SK-N-SH (cell line): ENCODE measurements at regions not wholly inside any gene's neighbourhood (a gene's known extent, or its start where the extent isn't known, plus 50 kb on each side); places are given as distances from the start of the nearest gene placed in this dataset.
A peak's percentile ranks its signal among the peaks of the same experiment; 100 is the strongest.

Experiments used
- CTCF ChIA-PET: fragments of 300-600, 350-600 bp; formaldehyde crosslinking; extraction: SDS; loops from one replicate; lab custom pipeline; 2021; lab: Yijun Ruan, JAX
- POLR2A ChIA-PET: fragments of 350-600 bp; sonication (Branson Sonifier 250); formaldehyde crosslinking; extraction: SDS; loops from one replicate; lab custom pipeline; 2020; ENCODE audit warnings: antibody characterized with exemption, inconsistent platforms; lab: Yijun Ruan, JAX
- DNase-seq: peaks from one replicate; pipeline ENCODE4 v3.0.0; 2012
- H2AFZ ChIP-seq: fragments of 200-600 bp; sonication (generic); 2 replicates; pipeline ENCODE4 v1.8.1; 2016; ENCODE audit warnings: antibody characterized with exemption, mild to moderate bottlenecking, low read depth
- H3F3A ChIP-seq: fragments of 200-600 bp; sonication (generic); replicated peaks from 2 replicates; pipeline ENCODE3; 2016; ENCODE audit warnings: antibody characterized with exemption, mild to moderate bottlenecking; ENCODE audit not compliant: insufficient read depth
- H3K27ac ChIP-seq, 2 experiments: fragments of 200-500 bp in 1 of 2; fragments of 200-600 bp in 1 of 2; sonication (Bioruptor generic) in 1 of 2; sonication (generic), shearing (Covaris generic) in 1 of 2; 2 replicates each; pipeline versions ENCODE4 v1.5.1 to v1.6.1; 2014 to 2016; ENCODE audit warnings: low read depth in 2 of 2, inconsistent platforms in 1 of 2, low read length in 1 of 2, mild to moderate bottlenecking in 1 of 2, mixed read lengths in 1 of 2
- H3K27me3 ChIP-seq: fragments of 200-600 bp; sonication (generic), shearing (Covaris generic); 2 replicates; pipeline ENCODE4 v1.6.1; 2016; ENCODE audit warnings: mixed run types; ENCODE audit not compliant: insufficient read depth
- H3K36me3 ChIP-seq, 2 experiments: fragments of 200-500 bp in 1 of 2; fragments of 200-600 bp in 1 of 2; sonication (Bioruptor generic) in 1 of 2; sonication (generic) in 1 of 2; replicated peaks in 1 of 2; 2 replicates each; pipeline versions ENCODE3 to v1.5.1; 2014 to 2016; ENCODE audit warnings: low read length in 1 of 2, mild to moderate bottlenecking in 1 of 2; ENCODE audit not compliant: insufficient read depth in 2 of 2, control insufficient read depth in 1 of 2
- H3K4me1 ChIP-seq, 2 experiments: fragments of 200-500 bp in 1 of 2; fragments of 200-600 bp in 1 of 2; sonication (Bioruptor generic) in 1 of 2; sonication (generic), shearing (Covaris generic) in 1 of 2; 2 replicates each; pipeline versions ENCODE4 v1.5.1 to v1.6.1; 2014 to 2016; ENCODE audit warnings: low read depth in 1 of 2, low read length in 1 of 2, mixed run types in 1 of 2; ENCODE audit not compliant: insufficient read depth in 2 of 2, control insufficient read depth in 1 of 2
- H3K4me2 ChIP-seq: fragments of 200-600 bp; sonication (generic), shearing (Covaris generic); 2 replicates; pipeline ENCODE4 v1.6.1; 2017; ENCODE audit warnings: mixed run types
- H3K4me3 ChIP-seq, 2 experiments: fragments of 200-500 bp in 1 of 2; fragments of 200-600 bp in 1 of 2; sonication (Bioruptor generic) in 1 of 2; sonication (generic), shearing (Covaris generic) in 1 of 2; 2 replicates each; pipeline versions ENCODE4 v1.5.1 to v1.8.1; 2014 to 2016; ENCODE audit warnings: low read depth in 2 of 2, inconsistent platforms in 1 of 2, low read length in 1 of 2, mild to moderate bottlenecking in 1 of 2, mixed read lengths in 1 of 2, moderate library complexity in 1 of 2
- H3K79me2 ChIP-seq: fragments of 200-600 bp; sonication (generic); 2 replicates; pipeline ENCODE4 v1.8.1; 2017; ENCODE audit warnings: mild to moderate bottlenecking; ENCODE audit not compliant: insufficient read depth
- H3K9ac ChIP-seq: fragments of 200-600 bp; sonication (generic); 2 replicates; pipeline ENCODE4 v1.6.1; 2017; ENCODE audit warnings: mixed run types
- H3K9me2 ChIP-seq: fragments of 200-600 bp; sonication (generic); 2 replicates; pipeline ENCODE4 v1.6.1; 2017; ENCODE audit warnings: mixed run types
- H3K9me3 ChIP-seq: fragments of 200-600 bp; sonication (generic); 2 replicates; pipeline ENCODE4 v1.6.1; 2017; ENCODE audit warnings: mixed run types, mild to moderate bottlenecking, moderate library complexity
- H4K20me1 ChIP-seq: fragments of 200-600 bp; sonication (generic); 2 replicates; pipeline ENCODE4 v1.6.1; 2017; ENCODE audit warnings: mild to moderate bottlenecking, mixed run types; ENCODE audit not compliant: insufficient read depth
- ELF1 ChIP-seq: IDR thresholded peaks from 2 replicates; pipeline ENCODE4 v1.4.0; 2012
- EP300 ChIP-seq, 2 experiments: IDR thresholded peaks; 2 replicates each; pipeline versions ENCODE4 v1.4.0 to v1.6.1; 2012; ENCODE audit warnings: borderline replicate concordance in 1 of 2, low read depth in 1 of 2, low read length in 1 of 2
- FOXM1 ChIP-seq: IDR thresholded peaks from 2 replicates; pipeline ENCODE4 v1.4.0; 2012; ENCODE audit warnings: low read depth, mild to moderate bottlenecking
- GABPA ChIP-seq: IDR thresholded peaks from 2 replicates; pipeline ENCODE4 v1.4.0; 2012; ENCODE audit warnings: low read depth, mild to moderate bottlenecking
- GATA2 ChIP-seq: sonication (generic); formaldehyde crosslinking; IDR thresholded peaks from 2 replicates; pipeline ENCODE4 v1.5.0; 2020; ENCODE audit warnings: mild to moderate bottlenecking, missing genetic modification reagents
- MEF2A ChIP-seq: IDR thresholded peaks from 2 replicates; pipeline ENCODE4 v1.4.0; 2012; ENCODE audit warnings: low read depth, borderline replicate concordance
- RAD21 ChIP-seq: IDR thresholded peaks from 2 replicates; pipeline ENCODE4 v1.6.1; 2012; ENCODE audit warnings: mild to moderate bottlenecking, low read length
- RCOR1 ChIP-seq: fragments of 150-350 bp; IDR thresholded peaks from 2 replicates; pipeline ENCODE4 v1.6.1; 2017; ENCODE audit warnings: antibody characterized with exemption, low read length
- RFX5 ChIP-seq: IDR thresholded peaks from 2 replicates; pipeline ENCODE4 v1.6.1; 2012; ENCODE audit warnings: mild to moderate bottlenecking, improper control_type of control experiment, low read length
- SIN3A ChIP-seq: IDR thresholded peaks from 2 replicates; pipeline ENCODE4 v1.6.1; 2012; ENCODE audit warnings: low read depth, mild to moderate bottlenecking, low read length, moderate library complexity, borderline replicate concordance
- SMC3 ChIP-seq: IDR thresholded peaks from 2 replicates; pipeline ENCODE4 v1.6.1; 2012; ENCODE audit warnings: low read depth, low read length, improper control_type of control experiment
- TCF12 ChIP-seq: IDR thresholded peaks from 2 replicates; pipeline ENCODE4 v1.4.0; 2012
- WGBS: methylation state at CpG from one replicate; pipeline ENCODE4 v1.1.6; 2017; ENCODE audit warnings: low lambda C conversion rate; 5-methylcytosine and 5-hydroxymethylcytosine counted together
- TF ChIP-seq, protein P1 (sequence below): fragments of 150-350 bp; IDR thresholded peaks from 2 replicates; pipeline ENCODE4 v1.6.1; 2017; ENCODE audit warnings: antibody characterized with exemption, low read length, low read depth, borderline replicate concordance
- TF ChIP-seq, protein P2 (sequence below): IDR thresholded peaks from 2 replicates; pipeline ENCODE4; 2012
- TF ChIP-seq, protein P3 (sequence below): IDR thresholded peaks from 2 replicates; pipeline ENCODE4 v1.4.0; 2012; ENCODE audit warnings: low read depth, borderline replicate concordance
- TF ChIP-seq, protein P4 (sequence below): IDR thresholded peaks from 2 replicates; pipeline ENCODE4 v1.4.0; 2012; ENCODE audit warnings: low read depth
- TF ChIP-seq, protein P5 (sequence below): IDR thresholded peaks from 2 replicates; pipeline ENCODE4 v1.4.0; 2012; ENCODE audit warnings: low read depth, borderline replicate concordance

DNA sequence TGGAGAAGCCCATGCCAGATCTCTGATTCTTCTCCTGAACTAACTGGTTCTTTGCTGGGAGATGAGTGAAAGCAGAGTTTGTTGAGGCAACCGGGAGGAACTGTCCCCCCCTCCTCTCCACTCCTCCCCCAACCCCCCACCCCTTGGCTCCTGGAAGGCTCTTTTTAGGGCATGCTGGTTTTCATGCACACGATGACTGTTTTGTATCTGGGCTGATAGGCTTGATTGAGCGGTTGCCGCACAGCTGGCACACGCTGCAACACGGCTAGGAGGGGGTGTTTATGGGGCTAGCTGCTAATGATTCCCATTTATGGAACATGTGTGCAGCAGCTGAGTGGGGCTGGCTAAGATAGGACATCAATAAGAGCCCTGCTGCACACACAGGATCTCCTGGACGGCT, 137.2 kb downstream of the SMIM20 start (continued):
- TF ChIP-seq MEF2A (no peak), SIN3A (no peak), GATA2 (CRISPR knock-in tag) (peak; percentile 43)

DNA sequence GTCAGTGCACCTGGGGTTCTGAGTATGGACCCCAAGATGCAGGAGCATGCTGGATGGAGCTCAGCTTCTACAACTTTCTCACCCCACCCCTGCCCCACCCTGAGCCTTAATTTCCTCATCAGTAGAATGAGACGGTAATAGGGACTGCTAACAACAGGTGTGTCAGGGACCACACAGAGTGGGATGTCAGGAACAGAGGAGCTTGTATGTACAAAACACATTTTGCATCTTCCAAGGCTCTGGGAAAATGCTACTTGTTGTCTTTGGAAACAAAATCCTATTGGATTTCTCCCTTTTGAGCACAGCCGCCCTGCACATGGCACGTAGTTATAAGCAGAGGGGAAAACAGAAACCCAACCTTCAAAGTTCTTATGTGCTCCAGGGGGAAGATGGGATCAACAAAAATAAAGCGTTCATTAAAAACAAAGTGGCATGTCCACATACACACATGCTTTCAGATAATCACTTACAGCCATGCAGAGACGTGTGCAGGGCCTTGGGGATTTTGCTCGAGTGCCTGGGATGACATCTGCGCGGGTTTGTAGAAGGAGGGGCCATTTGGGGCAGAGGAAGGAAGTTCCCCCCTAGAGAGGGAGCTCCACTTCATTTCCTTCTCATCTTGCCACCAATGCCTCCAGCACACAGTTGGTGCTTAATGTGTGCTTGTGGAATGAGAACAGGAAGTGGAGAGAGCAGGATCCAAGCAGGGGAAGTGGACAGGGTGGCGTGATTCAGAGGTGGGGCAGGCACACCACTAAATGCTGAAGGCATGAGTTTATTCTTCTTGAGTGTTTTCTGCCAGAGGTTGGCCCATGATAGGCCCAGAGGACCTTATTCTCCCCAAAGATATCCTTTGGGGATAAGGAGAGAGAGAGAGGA, 138.9 kb downstream of the SMIM20 start:
- 56% methylated on average over 9 of the region's 9 CpGs for WGBS
- ChIA-PET CTCF (interaction anchor here (1.1 to 1.6 kb wide), 3 partner anchors 24 to 357 kb away, joined by 3 to 6 read pairs (median 4); no protein-coding TSS in a partner anchor), POLR2A (no interaction called here)
- no peaks in the 10 kb centered on the region for H3K79me2 ChIP-seq
- H3F3A ChIP-seq, result no peaks in the 10 kb centered on the region
- no peak for DNase-seq
- H3K9me3 ChIP-seq, result no peaks in the 10 kb centered on the region
- no peak overlapping the region for H3K27ac ChIP-seq
- TF ChIP-seq, protein P1, sequence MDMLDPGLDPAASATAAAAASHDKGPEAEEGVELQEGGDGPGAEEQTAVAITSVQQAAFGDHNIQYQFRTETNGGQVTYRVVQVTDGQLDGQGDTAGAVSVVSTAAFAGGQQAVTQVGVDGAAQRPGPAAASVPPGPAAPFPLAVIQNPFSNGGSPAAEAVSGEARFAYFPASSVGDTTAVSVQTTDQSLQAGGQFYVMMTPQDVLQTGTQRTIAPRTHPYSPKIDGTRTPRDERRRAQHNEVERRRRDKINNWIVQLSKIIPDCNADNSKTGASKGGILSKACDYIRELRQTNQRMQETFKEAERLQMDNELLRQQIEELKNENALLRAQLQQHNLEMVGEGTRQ, result no peak
- TF ChIP-seq RAD21 (no peak), TCF12 (no peak)
- H3K36me3 ChIP-seq, result no peaks in the 10 kb centered on the region
- no peak overlapping the region for H3K9ac ChIP-seq
- H3K4me2 ChIP-seq, result no peak overlapping the region
- H3K27me3 ChIP-seq, result no peaks in the 10 kb centered on the region; the same call in 1 of the 2 replicates
- H3K4me1 ChIP-seq, result peaks cover 0 to 11% of the 10 kb centered on the region in 2 experiments; a peak in 1 of 4 replicates
- no peak overlapping the region for H3K4me3 ChIP-seq
- H3K9me2 ChIP-seq, result no peaks in the 10 kb centered on the region
- H4K20me1 ChIP-seq, result no peaks in the 10 kb centered on the region
- H2AFZ ChIP-seq, result no peak overlapping the region

DNA sequence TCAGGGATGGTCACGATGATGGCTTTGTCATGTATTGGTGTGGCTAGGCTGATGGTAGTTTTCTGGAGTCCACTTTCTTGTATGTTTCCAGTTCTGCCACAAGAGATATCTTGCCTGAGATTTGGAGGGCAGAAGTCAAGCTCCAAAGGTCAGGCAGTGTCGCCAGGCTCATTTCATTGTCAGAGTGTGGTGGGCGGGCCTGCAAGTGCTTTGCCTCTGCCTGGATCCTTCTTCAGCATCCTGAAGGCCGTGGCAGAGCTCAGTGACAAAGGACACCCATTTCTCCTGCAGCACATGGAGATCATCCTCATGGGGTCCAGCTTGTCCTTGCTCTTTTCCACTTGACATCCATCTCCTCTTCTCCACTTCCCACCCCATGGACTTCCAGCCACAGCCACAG, 139.7 kb downstream of the SMIM20 start:
- no peak overlapping the region for H3K4me3 ChIP-seq
- TF ChIP-seq MEF2A, result no peak
- no peak for TF ChIP-seq TCF12
- TF ChIP-seq RAD21, result no peak
- TF ChIP-seq, protein P2, sequence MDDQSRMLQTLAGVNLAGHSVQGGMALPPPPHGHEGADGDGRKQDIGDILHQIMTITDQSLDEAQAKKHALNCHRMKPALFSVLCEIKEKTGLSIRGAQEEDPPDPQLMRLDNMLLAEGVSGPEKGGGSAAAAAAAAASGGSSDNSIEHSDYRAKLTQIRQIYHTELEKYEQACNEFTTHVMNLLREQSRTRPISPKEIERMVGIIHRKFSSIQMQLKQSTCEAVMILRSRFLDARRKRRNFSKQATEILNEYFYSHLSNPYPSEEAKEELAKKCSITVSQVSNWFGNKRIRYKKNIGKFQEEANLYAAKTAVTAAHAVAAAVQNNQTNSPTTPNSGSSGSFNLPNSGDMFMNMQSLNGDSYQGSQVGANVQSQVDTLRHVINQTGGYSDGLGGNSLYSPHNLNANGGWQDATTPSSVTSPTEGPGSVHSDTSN, result no peak
- no peak for TF ChIP-seq EP300 (IDR thresholded peaks at IDR 0.05; ENCODE audit: borderline replicate concordance in 1 of 2, low read depth in 1 of 2, low read length in 1 of 2)
- no peak for TF ChIP-seq SMC3
- no peak for TF ChIP-seq GABPA
- no peak for TF ChIP-seq ELF1
- no peak for TF ChIP-seq RCOR1
- TF ChIP-seq, protein P3, sequence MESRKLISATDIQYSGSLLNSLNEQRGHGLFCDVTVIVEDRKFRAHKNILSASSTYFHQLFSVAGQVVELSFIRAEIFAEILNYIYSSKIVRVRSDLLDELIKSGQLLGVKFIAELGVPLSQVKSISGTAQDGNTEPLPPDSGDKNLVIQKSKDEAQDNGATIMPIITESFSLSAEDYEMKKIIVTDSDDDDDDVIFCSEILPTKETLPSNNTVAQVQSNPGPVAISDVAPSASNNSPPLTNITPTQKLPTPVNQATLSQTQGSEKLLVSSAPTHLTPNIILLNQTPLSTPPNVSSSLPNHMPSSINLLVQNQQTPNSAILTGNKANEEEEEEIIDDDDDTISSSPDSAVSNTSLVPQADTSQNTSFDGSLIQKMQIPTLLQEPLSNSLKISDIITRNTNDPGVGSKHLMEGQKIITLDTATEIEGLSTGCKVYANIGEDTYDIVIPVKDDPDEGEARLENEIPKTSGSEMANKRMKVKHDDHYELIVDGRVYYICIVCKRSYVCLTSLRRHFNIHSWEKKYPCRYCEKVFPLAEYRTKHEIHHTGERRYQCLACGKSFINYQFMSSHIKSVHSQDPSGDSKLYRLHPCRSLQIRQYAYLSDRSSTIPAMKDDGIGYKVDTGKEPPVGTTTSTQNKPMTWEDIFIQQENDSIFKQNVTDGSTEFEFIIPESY, result no peak
- TF ChIP-seq, protein P4, sequence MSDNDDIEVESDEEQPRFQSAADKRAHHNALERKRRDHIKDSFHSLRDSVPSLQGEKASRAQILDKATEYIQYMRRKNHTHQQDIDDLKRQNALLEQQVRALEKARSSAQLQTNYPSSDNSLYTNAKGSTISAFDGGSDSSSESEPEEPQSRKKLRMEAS, result no peak
- TF ChIP-seq, protein P5, sequence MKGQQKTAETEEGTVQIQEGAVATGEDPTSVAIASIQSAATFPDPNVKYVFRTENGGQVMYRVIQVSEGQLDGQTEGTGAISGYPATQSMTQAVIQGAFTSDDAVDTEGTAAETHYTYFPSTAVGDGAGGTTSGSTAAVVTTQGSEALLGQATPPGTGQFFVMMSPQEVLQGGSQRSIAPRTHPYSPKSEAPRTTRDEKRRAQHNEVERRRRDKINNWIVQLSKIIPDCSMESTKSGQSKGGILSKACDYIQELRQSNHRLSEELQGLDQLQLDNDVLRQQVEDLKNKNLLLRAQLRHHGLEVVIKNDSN, result no peak
- TF ChIP-seq RFX5, result no peak
- no peak for TF ChIP-seq GATA2 (CRISPR knock-in tag)
- no peak for TF ChIP-seq FOXM1
- no peak overlapping the region for H2AFZ ChIP-seq
- WGBS, result 37% methylated on average over 4 of the region's 4 CpGs
- no peak overlapping the region for H3K9ac ChIP-seq
- no peak overlapping the region for H3K4me2 ChIP-seq
- no peaks in the 10 kb centered on the region; the same call in 1 of the 2 replicates for H3K27me3 ChIP-seq
- no peak overlapping the region for H3K27ac ChIP-seq
- no peaks in the 10 kb centered on the region for H3K9me3 ChIP-seq
- peaks cover 0 to 9% of the 10 kb centered on the region in 2 experiments; a peak in 1 of 4 replicates for H3K4me1 ChIP-seq
- no peaks in the 10 kb centered on the region for H3K9me2 ChIP-seq
- POLR2A ChIA-PET, result no interaction called here
- no peaks in the 10 kb centered on the region for H3K79me2 ChIP-seq
- H3K36me3 ChIP-seq, result no peaks in the 10 kb centered on the region
- H3F3A ChIP-seq, result no peaks in the 10 kb centered on the region
- CTCF ChIA-PET, result no interaction called here
- DNase-seq, result no peak
- H4K20me1 ChIP-seq, result no peaks in the 10 kb centered on the region
